ENCODE measurements at regions not wholly inside any gene's neighbourhood (a gene's known extent, or its start where the extent isn't known, plus 50 kb on each side); places are given as distances from the start of the nearest gene placed in this dataset.
"Not testable (repeated sequence)": the region's sequence is repeated elsewhere in the genome, so short reads cannot be mapped to it uniquely, and the experiment has no call there.

DNA sequence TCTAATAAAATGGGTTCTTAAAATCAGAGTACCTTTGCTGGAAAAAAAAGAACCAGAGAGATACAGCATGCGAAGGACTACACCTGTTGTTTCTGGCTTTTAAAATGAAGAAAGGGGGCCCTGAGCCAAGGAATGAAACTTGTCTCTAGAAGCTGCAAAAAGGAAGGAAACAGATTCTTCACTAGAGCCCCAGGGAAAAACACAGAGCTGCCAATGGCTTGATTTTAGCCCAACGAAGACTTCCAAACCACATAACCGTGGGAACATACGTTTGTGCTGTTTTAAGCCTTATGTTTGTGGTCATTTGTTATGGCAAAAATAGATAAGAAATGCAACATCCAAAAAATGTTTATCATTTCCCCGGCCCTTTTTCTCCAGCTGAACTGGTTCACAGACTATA, 780.0 kb downstream of the SORCS1 start:
- no peak for DNase-seq (ENCODE audit: low spot score)

DNA sequence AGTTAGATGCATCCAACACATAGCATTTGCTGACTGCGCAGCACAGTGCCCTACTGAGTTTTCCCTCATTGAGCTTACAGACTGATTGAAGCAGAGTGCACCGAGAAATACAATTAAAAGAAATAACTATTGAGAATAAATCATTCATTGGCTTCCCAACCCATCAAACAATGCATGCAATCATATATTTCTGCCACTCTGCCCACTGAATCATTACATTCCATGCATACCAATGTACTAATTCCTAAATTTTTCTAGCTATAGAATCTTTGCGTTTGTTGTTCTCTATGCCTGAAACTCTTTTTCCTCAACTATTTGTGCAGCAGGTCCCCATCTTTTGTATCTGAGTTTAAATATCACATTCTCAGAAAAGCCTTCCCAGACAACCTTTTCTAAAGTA, 783.8 kb downstream of the SORCS1 start:
- DNase-seq (ENCODE audit: low spot score), result no peak

DNA sequence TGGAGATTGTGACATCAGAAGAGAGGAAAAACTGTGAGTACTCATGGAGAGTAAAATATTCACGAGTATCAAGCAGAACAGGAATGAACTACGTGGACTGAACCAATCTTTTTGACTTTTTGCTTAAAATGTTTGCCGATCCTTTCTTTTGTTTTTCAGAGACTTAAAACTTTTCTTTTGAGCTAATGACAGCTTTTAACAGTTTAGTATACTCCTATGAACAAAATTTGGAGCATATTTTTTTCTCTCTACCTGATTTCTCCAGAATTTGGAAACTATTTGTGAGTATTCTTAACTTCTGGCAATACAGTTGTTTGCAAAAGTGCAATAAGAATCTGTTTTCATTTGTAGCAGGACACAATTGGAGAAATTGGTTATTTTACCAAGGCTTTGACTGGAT, 786.3 kb downstream of the SORCS1 start:
- DNase-seq (ENCODE audit: low spot score), result no peak

GRCh38 chr10:106370751-106371150, 793.8 kb downstream of the SORCS1 start:
- DNase-seq (ENCODE audit: low spot score), result no peak

DNA sequence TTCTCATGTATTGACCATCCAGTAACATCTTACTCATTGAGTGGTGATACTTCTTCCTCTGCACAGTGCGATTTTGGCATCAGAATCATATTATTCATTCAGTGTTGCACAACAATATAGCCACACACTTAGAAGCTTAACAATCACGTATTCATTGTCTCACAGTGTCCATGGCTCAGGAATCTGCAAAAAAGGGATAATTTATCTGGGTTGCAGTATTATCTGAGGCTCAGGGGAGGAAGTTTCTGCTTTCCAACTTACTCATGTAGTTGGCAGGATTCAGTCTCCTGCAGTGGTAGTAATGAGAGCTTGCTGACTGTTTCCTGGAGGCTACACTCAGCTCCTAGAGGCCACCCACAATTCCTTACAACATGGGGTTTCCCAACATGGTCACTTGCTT, 803.6 kb downstream of the SORCS1 start:
- DNase-seq (ENCODE audit: low spot score), result no peak

- no peak for DNase-seq (ENCODE audit: low spot score)
Measured at GRCh38 chr10:106355450-106355849, 809.1 kb downstream of the SORCS1 start.

DNA sequence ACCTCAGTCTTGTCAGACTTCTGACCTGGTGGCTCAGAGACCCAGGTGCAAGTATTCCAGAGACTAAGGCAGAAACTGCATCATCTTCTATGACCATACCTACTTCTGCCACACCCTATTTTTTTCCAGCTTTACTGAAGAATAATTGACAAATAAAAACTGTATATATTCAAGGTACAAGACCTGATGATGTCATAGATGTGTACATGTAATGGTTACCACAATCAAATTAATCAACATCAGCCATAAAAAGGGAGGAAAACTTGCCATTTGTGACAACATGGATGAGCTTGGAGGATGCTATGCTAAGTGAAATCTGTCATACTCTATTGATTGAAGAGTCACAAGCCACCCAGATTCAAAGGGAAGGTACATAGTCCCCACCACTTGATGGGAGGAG, 815.6 kb downstream of the SORCS1 start:
- no peak for DNase-seq (ENCODE audit: low spot score)

DNA sequence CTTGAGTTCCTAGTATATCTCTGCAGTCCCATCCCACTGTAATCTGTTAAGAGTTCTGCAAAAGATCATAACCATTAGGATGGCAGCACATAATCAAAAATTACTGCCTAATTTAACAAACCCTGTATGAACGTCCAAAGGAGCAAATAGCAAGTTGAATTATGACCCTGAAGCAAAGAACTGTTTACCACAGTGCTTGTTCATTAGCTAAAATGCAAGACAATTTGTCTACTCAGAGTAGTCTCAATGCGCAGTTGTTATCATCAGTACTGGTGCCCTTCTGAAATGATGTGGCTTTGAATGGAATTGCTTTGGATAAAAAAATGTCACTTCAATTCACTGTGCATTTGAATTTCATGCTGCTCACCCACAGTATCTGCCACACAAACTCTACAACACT, 817.0 kb downstream of the SORCS1 start:
- no peak for DNase-seq (ENCODE audit: low spot score)

DNA sequence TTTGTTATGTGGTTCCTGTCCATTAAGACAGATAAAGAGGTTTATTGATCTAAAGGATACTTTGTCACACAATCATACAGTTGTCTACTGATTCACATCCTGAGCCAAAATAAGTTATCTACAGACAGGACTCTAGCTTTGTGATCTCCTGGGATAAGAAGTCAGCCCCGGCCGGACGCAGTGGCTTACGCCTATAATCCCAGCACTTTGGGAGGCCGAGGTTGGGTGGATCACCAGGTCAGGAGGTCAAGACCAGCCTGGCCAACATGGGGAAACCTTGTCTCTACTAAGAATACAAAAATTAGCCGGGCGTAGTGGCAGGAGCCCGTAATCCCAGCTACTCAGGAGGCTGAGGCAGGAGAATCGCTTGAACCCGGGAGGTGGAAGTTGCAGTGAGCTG, 821.0 kb downstream of the SORCS1 start:
- DNase-seq (ENCODE audit: low spot score), result not testable (repeated sequence)

DNA sequence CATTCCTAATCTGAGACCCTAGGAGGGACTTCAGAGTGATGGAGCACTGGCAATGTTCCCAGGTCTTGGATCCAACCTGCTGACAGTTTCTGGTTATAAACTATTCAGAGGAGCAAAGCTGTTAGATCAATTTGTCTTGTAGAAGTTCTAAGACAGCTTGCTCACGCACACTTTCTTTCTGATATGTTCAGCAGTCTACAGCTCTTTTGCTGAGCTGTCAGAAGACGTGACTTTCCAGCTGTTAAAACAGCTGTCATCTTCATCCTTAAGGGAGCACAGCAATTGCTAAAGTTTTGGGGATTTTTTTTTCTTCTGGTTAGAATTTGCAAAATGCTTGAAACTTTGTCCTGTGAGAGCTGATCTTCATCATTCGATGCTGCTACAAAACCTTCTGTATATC, 823.1 kb downstream of the SORCS1 start:
- DNase-seq (ENCODE audit: low spot score), result no peak

GRCh38 chr10:106338486-106338885, 826.0 kb downstream of the SORCS1 start:
- DNase-seq (ENCODE audit: low spot score), result no peak

- no peak for DNase-seq (ENCODE audit: low spot score)
Measured at GRCh38 chr10:106336874-106337273, 827.6 kb downstream of the SORCS1 start.

DNA sequence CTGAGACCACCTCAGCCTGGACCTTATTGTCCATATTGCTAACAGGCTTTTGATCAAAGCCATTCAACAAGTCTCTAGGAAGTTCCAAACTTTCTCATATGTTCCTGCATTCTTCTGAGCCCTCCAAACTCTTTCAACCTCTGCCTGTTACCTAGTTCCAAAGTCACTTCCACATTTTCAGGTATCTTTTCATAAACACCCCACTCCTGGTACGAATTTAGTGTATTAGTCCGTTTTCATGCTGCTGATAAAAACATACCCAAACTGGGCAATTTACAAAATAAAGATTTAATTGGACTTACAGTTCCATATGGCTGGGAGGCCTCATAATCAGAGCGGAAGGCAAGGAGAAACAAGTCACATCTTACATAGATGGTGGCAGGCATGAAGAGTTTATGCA, 836.8 kb downstream of the SORCS1 start:
- DNase-seq (ENCODE audit: low spot score), result no peak

DNA sequence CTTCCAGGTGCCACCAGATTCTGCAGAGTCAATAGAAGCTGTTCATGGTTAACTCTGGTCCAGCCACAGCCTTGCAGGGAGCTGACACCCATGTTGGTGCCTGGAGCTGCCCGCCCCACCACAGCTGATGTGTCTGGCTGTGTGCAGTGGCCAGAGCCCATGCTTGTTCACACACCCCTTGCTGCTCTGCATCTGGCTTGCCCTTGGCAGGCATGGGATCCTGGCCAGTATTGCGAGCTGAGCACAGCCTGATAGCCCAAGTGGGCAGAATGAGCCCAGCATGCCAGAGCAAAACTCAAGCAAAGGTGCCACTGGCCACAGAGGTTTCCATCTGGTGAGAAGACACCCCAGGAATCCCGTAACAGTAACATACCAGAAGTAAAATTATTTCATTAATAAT, 843.6 kb downstream of the SORCS1 start:
- DNase-seq (ENCODE audit: low spot score), result no peak

DNA sequence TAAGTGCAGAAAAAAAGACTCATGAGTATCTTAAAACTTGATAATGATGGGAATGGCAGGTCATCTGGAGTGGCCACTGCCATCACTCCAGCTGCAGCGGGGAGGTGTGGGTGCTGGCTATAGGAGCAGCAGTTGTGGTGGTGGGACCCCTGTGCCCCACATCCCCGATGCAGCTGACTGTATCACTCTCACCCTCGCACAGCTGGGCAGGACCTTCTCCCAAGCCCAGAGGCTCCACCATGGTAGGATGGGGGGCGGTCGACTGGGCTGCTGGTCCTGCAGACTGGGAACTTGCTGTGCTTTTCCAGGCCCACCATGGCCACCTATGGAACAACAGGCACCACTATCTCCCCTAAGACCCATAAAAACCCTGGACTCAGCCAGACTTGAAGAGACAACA, 844.4 kb downstream of the SORCS1 start:
- no peak for DNase-seq (ENCODE audit: low spot score)

GRCh38 chr10:106317554-106317953, 847.0 kb downstream of the SORCS1 start:
- DNase-seq (ENCODE audit: low spot score), result no peak

DNA sequence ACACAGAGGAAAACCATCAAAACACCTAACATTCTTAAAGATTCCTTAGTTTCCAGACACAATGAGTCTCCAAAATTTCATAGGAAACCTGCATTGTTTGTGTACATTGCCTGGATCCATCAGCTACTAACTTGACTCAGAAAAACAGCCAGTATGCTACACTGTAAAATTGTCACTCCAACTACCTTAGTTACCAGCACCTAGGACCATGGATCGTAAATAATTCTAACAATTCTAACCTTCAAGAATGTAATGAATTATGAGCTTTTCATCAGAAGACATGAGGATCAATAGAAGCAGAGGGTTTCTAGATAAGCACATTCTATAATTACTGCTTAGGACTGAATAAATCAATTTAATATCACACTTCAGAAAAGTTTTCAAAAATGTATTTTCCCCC, 851.5 kb downstream of the SORCS1 start:
- DNase-seq (ENCODE audit: low spot score), result no peak

GRCh38 chr10:106312087-106312486, 852.4 kb downstream of the SORCS1 start:
- no peak for DNase-seq (ENCODE audit: low spot score)

DNA sequence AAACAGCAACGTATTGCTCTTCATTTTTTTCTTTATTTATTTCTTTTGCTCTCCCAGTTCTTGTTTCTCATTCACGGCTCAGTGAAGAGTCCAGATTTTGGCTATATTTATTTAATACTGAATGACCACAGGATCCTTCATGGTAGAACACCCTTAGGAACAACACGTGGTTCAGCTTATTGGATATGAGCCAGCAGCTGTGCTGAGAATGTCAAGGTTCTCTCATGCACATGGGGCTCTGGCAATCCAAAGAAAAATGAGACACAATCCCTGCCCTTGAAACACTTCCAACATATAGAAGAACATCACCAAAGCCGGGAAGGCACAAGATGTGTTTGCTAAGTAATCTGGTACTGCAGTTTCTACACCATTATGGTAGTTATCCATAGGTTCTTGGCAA, 852.9 kb downstream of the SORCS1 start:
- DNase-seq (ENCODE audit: low spot score), result no peak

DNA sequence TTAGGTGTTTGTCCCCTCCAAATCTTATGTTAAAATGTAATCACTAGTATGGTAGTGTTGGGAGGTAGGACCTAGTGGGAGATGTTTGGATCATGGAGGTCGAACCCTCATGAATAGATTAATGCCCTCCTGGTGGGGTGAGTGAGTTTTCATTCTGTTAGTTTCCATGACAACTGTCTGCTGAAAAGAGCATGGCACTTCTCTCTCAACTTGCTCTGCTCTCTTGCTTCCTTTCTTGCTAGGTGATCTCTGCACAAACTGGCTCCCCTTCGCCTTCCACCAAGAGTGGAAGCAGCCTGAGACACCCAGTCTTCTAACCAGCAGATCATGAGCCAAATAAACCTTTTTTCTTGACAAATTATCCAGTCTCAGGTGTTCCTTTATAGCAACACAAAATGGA, 853.9 kb downstream of the SORCS1 start:
- no peak for DNase-seq (ENCODE audit: low spot score)

DNA sequence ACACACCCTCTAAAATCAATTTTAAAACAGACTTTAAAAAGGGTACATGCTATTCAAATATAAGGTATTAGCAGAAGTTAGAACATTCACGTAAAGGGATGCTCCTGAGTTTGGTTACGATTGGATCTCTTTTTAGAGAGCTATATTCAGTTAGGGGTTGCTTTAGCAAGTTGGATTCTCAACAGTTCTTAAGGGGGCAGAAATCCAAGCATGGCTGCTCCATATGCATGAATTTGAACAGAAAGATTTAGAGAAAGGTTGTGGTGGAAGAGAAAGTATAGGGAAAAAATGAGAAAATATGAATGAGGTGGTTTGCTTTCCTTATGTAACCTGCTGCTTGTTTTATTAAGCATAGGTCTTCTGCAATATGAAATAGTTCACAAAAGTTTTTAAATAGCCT, 855.1 kb downstream of the SORCS1 start:
- no peak for DNase-seq (ENCODE audit: low spot score)

- DNase-seq (ENCODE audit: low spot score), result no peak
Measured at GRCh38 chr10:106308284-106308683, 856.2 kb downstream of the SORCS1 start.

- no peak for DNase-seq (ENCODE audit: low spot score)
Measured at GRCh38 chr10:106304056-106304455, 860.5 kb downstream of the SORCS1 start.

- DNase-seq (ENCODE audit: low spot score), result no peak
Measured at GRCh38 chr10:106302961-106303360, 861.5 kb downstream of the SORCS1 start.

DNA sequence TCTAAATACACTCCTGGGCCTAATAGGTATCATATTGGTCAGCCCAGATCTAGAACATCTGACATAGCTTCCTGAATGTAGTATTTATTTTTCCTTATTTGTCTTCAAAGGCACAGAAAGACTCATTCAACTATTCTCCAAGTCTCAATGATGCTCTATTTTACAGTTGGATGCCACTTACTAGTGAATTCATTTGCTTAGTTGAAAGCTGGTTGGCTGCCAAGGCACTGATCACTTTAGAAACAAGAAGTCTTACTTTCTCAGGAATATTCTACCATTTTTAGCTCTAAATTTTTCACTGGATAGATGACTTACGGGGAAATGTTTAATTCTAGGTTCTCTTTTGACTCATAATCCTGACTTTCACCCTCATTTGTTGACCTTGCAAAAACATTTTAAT, 863.4 kb downstream of the SORCS1 start:
- no peak for DNase-seq (ENCODE audit: low spot score)
